Endothelial cell of umbilical vein (primary cell): ENCODE measurements at regions not wholly inside any gene's neighbourhood (a gene's known extent, or its start where the extent isn't known, plus 50 kb on each side); places are given as distances from the start of the nearest gene placed in this dataset.

Experiments
- BruUV-seq: library from RNA; stranded (reverse); fragments of 400-500 nt; replicated peaks from 2 replicates; lab custom pipeline; 2021; lab: Mats Ljungman, UMichigan
- CTCF ChIA-PET: fragments of 300-600, 350-600 bp; sonication (Branson Sonifier 250); formaldehyde crosslinking; loops from one replicate; lab custom pipeline; 2021; ENCODE audit warnings: antibody characterized with exemption, inconsistent platforms; lab: Charles Lee
- POLR2A ChIA-PET: fragments of 300-600, 350-600 bp; sonication (Branson Sonifier 250); formaldehyde crosslinking; loops from one replicate; lab custom pipeline; 2021; ENCODE audit warnings: antibody characterized with exemption, inconsistent platforms; lab: Charles Lee
- DNase-seq: peaks from one replicate; pipeline ENCODE4 v3.0.0-alpha.2; 2011; ENCODE audit warnings: low read depth, low spot score
- FAIRE-seq: peaks from 2 replicates; lab custom pipeline; 2011; peaks lifted over from hg19 to GRCh38; lab: Jason Lieb, UNC
- H2AFZ ChIP-seq: 2 replicates; pipeline ENCODE4 v1.6.0; 2012; ENCODE audit warnings: low read depth, low read length, control low read depth, inconsistent platforms
- H3K27ac ChIP-seq: 2 replicates; pipeline ENCODE4 v1.5.1; 2011; ENCODE audit warnings: low read depth, mild to moderate bottlenecking, control low read depth, low read length, moderate library complexity; ENCODE audit not compliant: insufficient read depth
- H3K27me3 ChIP-seq, 2 experiments: 2 replicates each; pipeline versions ENCODE4 v1.6.0 to v1.6.1; 2011; ENCODE audit warnings: low read length in 2 of 2, mixed read lengths in 1 of 2; ENCODE audit not compliant: control insufficient read depth in 2 of 2, insufficient read depth in 2 of 2
- H3K36me3 ChIP-seq, 2 experiments: 2 replicates in 1 of 2; 3 replicates in 1 of 2; pipeline ENCODE4 v1.5.1; 2011; ENCODE audit warnings: low read length in 2 of 2, mild to moderate bottlenecking in 1 of 2, moderate library complexity in 1 of 2; ENCODE audit not compliant: control insufficient read depth in 2 of 2, insufficient read depth in 2 of 2; ENCODE audit errors: extremely low read depth in 1 of 2
- H3K4me1 ChIP-seq: 3 replicates; pipeline ENCODE4 v1.5.1; 2011; ENCODE audit warnings: mild to moderate bottlenecking, low read length; ENCODE audit not compliant: control insufficient read depth, insufficient read depth; ENCODE audit errors: extremely low read depth
- H3K4me2 ChIP-seq: 2 replicates; pipeline ENCODE4 v1.6.1; 2011; ENCODE audit warnings: low read length, control low read depth, mixed read lengths; ENCODE audit not compliant: insufficient read depth
- H3K4me3 ChIP-seq, 3 experiments: fragments of 200-600 bp in 1 of 3; sonication (generic), shearing (Covaris generic) in 1 of 3; replicated peaks in 1 of 3; 2 replicates each; pipeline ENCODE4 v1.5.1; 2011 to 2016; ENCODE audit warnings: control low read depth in 3 of 3, low read length in 3 of 3, mild to moderate bottlenecking in 2 of 3, inconsistent platforms in 1 of 3, low read depth in 1 of 3, moderate library complexity in 1 of 3; ENCODE audit not compliant: insufficient read depth in 1 of 3
- H3K79me2 ChIP-seq: 2 replicates; pipeline ENCODE4 v1.6.0; 2012; ENCODE audit warnings: low read length, inconsistent platforms; ENCODE audit not compliant: control insufficient read depth, insufficient read depth
- H3K9ac ChIP-seq: replicated peaks from 2 replicates; pipeline ENCODE3; 2011; ENCODE audit warnings: low read length, control low read depth; ENCODE audit not compliant: insufficient read depth; ENCODE audit errors: extremely low read depth
- H3K9me1 ChIP-seq: replicated peaks from 3 replicates; pipeline ENCODE4 v1.6.0; 2011; ENCODE audit warnings: mild to moderate bottlenecking, low read length; ENCODE audit not compliant: control insufficient read depth, insufficient read depth; ENCODE audit errors: extremely low read depth
- H3K9me3 ChIP-seq: replicated peaks from 2 replicates; pipeline ENCODE4 v1.5.1; 2012; ENCODE audit warnings: low read length, inconsistent platforms; ENCODE audit not compliant: control insufficient read depth, insufficient read depth
- H4K20me1 ChIP-seq: replicated peaks from 2 replicates; pipeline ENCODE3; 2011; ENCODE audit warnings: mild to moderate bottlenecking, low read length; ENCODE audit not compliant: control insufficient read depth, insufficient read depth; ENCODE audit errors: extremely low read depth
- EZH2 ChIP-seq: IDR thresholded peaks from 2 replicates; pipeline ENCODE4 v1.6.1; 2012; ENCODE audit warnings: borderline replicate concordance, low read depth, mild to moderate bottlenecking, moderate library complexity, low read length, inconsistent platforms; ENCODE audit not compliant: severe bottlenecking
- FOS ChIP-seq: IDR thresholded peaks from 2 replicates; pipeline ENCODE4 v1.6.1; 2011; ENCODE audit warnings: mild to moderate bottlenecking, low read length, moderate library complexity, borderline replicate concordance; ENCODE audit not compliant: insufficient read depth
- GATA2 ChIP-seq: IDR thresholded peaks from 2 replicates; pipeline ENCODE4 v1.7.0; 2011; ENCODE audit warnings: low read depth, mild to moderate bottlenecking, moderate library complexity, mixed read lengths, low read length; ENCODE audit not compliant: insufficient read length, insufficient read depth
- JUN ChIP-seq: IDR thresholded peaks from 2 replicates; pipeline ENCODE4 v1.6.1; 2011; ENCODE audit warnings: borderline replicate concordance, low read depth; ENCODE audit not compliant: insufficient read length, insufficient read depth
- MYC ChIP-seq: IDR thresholded peaks from one replicate; pipeline ENCODE4 v1.6.1; 2011; ENCODE audit warnings: mild to moderate bottlenecking, low read depth, low read length
- POLR2A ChIP-seq: IDR thresholded peaks from 2 replicates; pipeline ENCODE4 v1.6.1; 2012; ENCODE audit warnings: low read depth, mild to moderate bottlenecking, control low read depth, low read length
- POLR2AphosphoS5 ChIP-seq: IDR thresholded peaks from 2 replicates; pipeline ENCODE4 v1.6.1; 2012; ENCODE audit warnings: low read depth, mild to moderate bottlenecking, control low read depth, low read length, moderate library complexity; ENCODE audit not compliant: insufficient read depth
- dilution Hi-C: fragments of 300-500 bp; cut with MboI; formaldehyde crosslinking; loops from one replicate; pipeline ENCODE4 v1.15.0; 2019; ENCODE audit warnings: low sequenced_read_pairs; ENCODE audit not compliant: extremely low pct_ligation_motif_present
- intact Hi-C: fragments of 100-400 bp; cut with micrococcal nuclease; formaldehyde crosslinking; loops from one replicate; pipeline ENCODE4 v1.10.0; 2022
- TF ChIP-seq, protein P1 (sequence below): IDR thresholded peaks from 2 replicates; pipeline ENCODE4 v1.6.1; 2011; ENCODE audit not compliant: insufficient read depth, insufficient read length
- TF ChIP-seq, protein P2 (sequence below), 2 donors: IDR thresholded peaks; 1 replicate in 1 of 2; 2 replicates in 1 of 2; pipeline ENCODE4 v1.5.1; 2011; ENCODE audit warnings: low read length in 2 of 2, mild to moderate bottlenecking in 2 of 2, moderate library complexity in 2 of 2, control low read depth in 1 of 2, inconsistent platforms in 1 of 2, low read depth in 1 of 2; ENCODE audit not compliant: insufficient read depth in 1 of 2; ENCODE audit errors: extremely low read depth in 1 of 2

DNA sequence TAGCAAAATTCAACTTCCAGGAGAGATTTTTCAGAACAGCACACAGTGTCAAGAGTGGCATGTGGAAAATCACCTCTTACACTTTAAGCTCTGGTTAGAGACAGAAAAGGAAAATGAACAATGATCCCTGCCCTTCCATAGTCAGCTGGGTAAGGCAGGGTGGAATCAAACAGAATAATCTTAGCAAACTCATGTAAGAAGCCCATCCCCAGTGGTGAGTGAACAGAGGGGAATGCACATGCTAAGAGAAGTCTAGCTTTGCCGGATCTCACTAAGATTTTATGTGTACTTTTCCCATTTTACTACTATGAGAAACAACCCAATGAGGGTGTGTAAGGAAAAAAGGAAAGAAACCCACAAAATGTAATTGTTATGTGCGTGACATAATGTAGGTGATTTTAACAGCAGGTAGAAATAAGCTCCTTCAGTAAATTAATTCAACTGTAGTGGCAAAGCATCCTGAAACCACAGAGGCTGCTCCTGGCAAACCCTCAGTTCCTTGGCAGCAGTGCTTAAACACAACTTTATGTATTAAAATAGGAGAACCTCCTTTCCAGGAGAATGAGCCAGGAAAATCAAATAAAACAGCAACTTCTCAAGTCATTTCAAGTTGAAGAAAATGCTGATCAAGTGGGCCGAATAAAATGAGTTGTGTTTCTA, 366.0 kb upstream of the TRPC7 start:
- Histone ChIP-seq H3K4me1 (peaks cover 13% of the 10 kb centered on the region), H2AFZ (no peak overlapping the region), H3K27me3 (peaks cover 0 to 2% of the 10 kb centered on the region in 2 experiments), H4K20me1 (no peaks in the 10 kb centered on the region), H3K9me3 (no peaks in the 10 kb centered on the region), H3K27ac (no peak overlapping the region), H3K4me3 (no peak overlapping the region), H3K9ac (no peak overlapping the region), H3K9me1 (no peaks in the 10 kb centered on the region), H3K4me2 (no peak overlapping the region), H3K36me3 (no peaks in the 10 kb centered on the region), H3K79me2 (no peaks in the 10 kb centered on the region)
- POLR2A ChIA-PET: no interaction called here
- TF ChIP-seq, protein P1, sequence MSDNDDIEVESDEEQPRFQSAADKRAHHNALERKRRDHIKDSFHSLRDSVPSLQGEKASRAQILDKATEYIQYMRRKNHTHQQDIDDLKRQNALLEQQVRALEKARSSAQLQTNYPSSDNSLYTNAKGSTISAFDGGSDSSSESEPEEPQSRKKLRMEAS: no peak
- no peak for TF ChIP-seq POLR2A
- TF ChIP-seq FOS: no peak
- TF ChIP-seq EZH2: no peak
- TF ChIP-seq, protein P2, sequence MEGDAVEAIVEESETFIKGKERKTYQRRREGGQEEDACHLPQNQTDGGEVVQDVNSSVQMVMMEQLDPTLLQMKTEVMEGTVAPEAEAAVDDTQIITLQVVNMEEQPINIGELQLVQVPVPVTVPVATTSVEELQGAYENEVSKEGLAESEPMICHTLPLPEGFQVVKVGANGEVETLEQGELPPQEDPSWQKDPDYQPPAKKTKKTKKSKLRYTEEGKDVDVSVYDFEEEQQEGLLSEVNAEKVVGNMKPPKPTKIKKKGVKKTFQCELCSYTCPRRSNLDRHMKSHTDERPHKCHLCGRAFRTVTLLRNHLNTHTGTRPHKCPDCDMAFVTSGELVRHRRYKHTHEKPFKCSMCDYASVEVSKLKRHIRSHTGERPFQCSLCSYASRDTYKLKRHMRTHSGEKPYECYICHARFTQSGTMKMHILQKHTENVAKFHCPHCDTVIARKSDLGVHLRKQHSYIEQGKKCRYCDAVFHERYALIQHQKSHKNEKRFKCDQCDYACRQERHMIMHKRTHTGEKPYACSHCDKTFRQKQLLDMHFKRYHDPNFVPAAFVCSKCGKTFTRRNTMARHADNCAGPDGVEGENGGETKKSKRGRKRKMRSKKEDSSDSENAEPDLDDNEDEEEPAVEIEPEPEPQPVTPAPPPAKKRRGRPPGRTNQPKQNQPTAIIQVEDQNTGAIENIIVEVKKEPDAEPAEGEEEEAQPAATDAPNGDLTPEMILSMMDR (IDR thresholded peaks at IDR 0.05; ENCODE audit: extremely low read depth in 1 of 2, insufficient read depth in 1 of 2, low read depth in 1 of 2, low read length in 2 of 2): no peak
- TF ChIP-seq GATA2: no peak
- no peak for TF ChIP-seq POLR2AphosphoS5
- TF ChIP-seq MYC: no peak
- no peak for TF ChIP-seq JUN
- intact Hi-C loops (no loop called here), dilution Hi-C loops (no loop called here)
- no peak for FAIRE-seq
- CTCF ChIA-PET: interaction anchor here (1.0 to 2.2 kb wide), 3 partner anchors 11 to 482 kb away, joined by 3 to 8 read pairs (median 3); no protein-coding TSS in a partner anchor
- BruUV-seq: no TSS peak
- DNase-seq: no peak
